Left lung (tissue), 4 donors: ENCODE measurements at regions not wholly inside any gene's neighbourhood (a gene's known extent, or its start where the extent isn't known, plus 50 kb on each side); places are given as distances from the start of the nearest gene placed in this dataset.

ENCODE experiments used
- ATAC-seq: fragments of 200-7000 bp; cut with Tn5 transposase; one replicate; pipeline ENCODE4 v1.9.1; 2020; ENCODE audit warnings: moderate library complexity
- DNase-seq, 4 donors: peaks; one replicate each; pipeline ENCODE4 v3.0.0-alpha.2; 2013 to 2020
- H3K27ac ChIP-seq, 2 donors: fragments of 200-600 bp; sonication (generic) in 1 of 2; one replicate each; pipeline versions ENCODE4 v1.5.0 to v1.8.0; 2020 to 2021
- H3K27me3 ChIP-seq, 2 donors: fragments of 200-600 bp; sonication (generic) in 1 of 2; one replicate each; pipeline versions ENCODE4 v1.5.0 to v1.8.0; 2020 to 2021
- H3K36me3 ChIP-seq, 2 donors: fragments of 200-600 bp; sonication (generic) in 1 of 2; one replicate each; pipeline versions ENCODE4 v1.5.0 to v1.8.0; 2020 to 2021
- H3K4me1 ChIP-seq, 2 donors: fragments of 200-600 bp; one replicate each; pipeline ENCODE4 v1.8.0; 2021
- H3K4me3 ChIP-seq, 2 donors: fragments of 200-600 bp; sonication (generic) in 1 of 2; one replicate each; pipeline versions ENCODE4 v1.5.0 to v1.8.0; 2020 to 2021; ENCODE audit warnings: mild to moderate bottlenecking in 1 of 2
- H3K9me3 ChIP-seq, 2 donors: fragments of 200-600 bp; sonication (generic) in 1 of 2; one replicate each; pipeline versions ENCODE4 v1.5.0 to v1.8.0; 2020 to 2021
- intact Hi-C, 2 donors: fragments of 100-400 bp; cut with DNase I; formaldehyde crosslinking; loops; one replicate each; pipeline versions ENCODE4 v1.11.2 to v1.14.2; 2022
- TF ChIP-seq, protein P1 (sequence below), 2 donors: fragments of 200-600 bp; sonication (generic) in 1 of 2; IDR thresholded peaks; one replicate each; pipeline versions ENCODE4 v1.5.0 to v1.8.0; 2021; ENCODE audit warnings: antibody characterized with exemption in 2 of 2
- donor health status: DM: no; HTN: yes; CAD: no.
- donor health status: DM: no; HTN: no; CAD: no.

DNA sequence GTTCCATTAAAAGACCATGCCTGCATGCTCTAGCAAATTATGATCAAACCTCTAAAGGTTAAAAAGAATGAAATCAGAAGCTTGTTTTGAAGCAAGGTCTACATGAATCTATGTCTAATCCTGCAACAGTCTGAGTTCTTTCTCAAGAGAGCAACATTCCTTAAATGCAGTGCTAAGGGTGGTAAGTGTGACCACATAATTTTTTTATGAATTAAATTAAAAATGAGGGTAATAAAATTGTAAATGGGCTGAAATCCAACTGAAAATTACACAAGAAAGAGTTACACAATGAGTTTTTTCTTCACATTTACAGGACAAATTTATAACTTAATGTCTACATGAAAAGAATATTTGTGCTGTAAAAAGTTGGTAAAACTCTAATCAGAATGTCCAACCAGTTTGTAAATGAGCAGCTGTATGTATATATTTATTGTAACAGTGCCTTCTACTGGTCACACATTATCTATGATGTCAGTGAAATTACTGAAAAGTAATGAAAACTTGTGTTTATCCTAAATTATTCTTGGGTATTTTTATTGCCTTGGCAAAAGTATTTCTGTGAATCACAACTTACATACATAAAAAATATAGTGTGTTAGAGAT, 336.3 kb upstream of the PITX2 start:
- TF ChIP-seq, protein P1, sequence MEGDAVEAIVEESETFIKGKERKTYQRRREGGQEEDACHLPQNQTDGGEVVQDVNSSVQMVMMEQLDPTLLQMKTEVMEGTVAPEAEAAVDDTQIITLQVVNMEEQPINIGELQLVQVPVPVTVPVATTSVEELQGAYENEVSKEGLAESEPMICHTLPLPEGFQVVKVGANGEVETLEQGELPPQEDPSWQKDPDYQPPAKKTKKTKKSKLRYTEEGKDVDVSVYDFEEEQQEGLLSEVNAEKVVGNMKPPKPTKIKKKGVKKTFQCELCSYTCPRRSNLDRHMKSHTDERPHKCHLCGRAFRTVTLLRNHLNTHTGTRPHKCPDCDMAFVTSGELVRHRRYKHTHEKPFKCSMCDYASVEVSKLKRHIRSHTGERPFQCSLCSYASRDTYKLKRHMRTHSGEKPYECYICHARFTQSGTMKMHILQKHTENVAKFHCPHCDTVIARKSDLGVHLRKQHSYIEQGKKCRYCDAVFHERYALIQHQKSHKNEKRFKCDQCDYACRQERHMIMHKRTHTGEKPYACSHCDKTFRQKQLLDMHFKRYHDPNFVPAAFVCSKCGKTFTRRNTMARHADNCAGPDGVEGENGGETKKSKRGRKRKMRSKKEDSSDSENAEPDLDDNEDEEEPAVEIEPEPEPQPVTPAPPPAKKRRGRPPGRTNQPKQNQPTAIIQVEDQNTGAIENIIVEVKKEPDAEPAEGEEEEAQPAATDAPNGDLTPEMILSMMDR (IDR thresholded peaks at IDR 0.05), result peak in 1 of 2 donors; percentile 28
- Histone ChIP-seq H3K4me1 (no peaks in the 10 kb centered on the region), H3K27me3 (peaks cover 2 to 6% of the 10 kb centered on the region in 2 donors), H3K9me3 (no peaks in the 10 kb centered on the region), H3K36me3 (no peaks in the 10 kb centered on the region), H3K4me3 (no peak overlapping the region), H3K27ac (no peak overlapping the region)
- DNase-seq (peak in 1 of 4 donors; percentile 7), ATAC-seq (no peak)
- intact Hi-C loops, result no loop called here

DNA sequence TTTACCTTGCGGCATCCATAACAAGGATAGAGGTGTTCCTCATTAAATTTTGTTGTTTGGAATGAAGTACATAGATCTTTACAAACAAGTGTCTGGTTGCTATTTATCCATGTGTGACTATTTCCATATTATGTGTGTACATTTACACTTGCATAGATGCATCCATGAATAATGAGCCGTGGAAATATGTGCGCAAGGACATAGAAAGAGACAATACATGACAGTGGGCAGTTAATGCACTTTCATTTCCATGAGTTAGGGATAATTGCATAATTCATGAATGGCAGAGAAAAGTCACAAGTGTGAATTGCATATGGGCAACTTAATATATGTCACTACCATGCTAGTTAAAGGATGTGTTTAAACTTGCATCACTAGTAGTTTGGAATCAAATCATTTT, 338.2 kb upstream of the PITX2 start:
- intact Hi-C loops, result no loop called here
- no peak for ATAC-seq
- TF ChIP-seq, protein P1 (IDR thresholded peaks at IDR 0.05), result no peak
- H3K9me3 ChIP-seq, result no peaks in the 10 kb centered on the region
- no peaks in the 10 kb centered on the region for H3K36me3 ChIP-seq
- H3K4me3 ChIP-seq, result no peak overlapping the region
- no peak for DNase-seq
- no peaks in the 10 kb centered on the region for H3K4me1 ChIP-seq
- H3K27ac ChIP-seq, result no peak overlapping the region
- peaks cover 4 to 8% of the 10 kb centered on the region in 2 donors for H3K27me3 ChIP-seq

DNA sequence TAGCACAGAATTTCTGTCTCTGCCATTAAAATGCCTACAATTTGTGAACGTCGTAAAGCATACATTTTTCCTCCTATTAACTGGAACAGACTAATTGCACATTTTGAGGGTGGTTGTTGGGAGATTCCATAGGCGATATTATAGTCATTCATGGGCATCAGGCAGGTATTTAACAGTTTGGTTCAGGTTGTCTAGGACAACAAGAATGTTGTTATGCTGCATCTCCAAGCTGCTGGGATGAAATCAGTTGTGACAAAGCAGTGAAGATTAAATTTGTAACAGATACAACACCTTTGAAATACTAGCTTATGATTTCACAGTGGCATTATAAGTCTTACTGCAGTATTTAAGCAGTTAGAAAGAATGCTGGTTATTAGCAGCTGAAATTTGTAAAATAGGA, 339.7 kb upstream of the PITX2 start:
- ATAC-seq (no peak), DNase-seq (no peak)
- TF ChIP-seq, protein P1 (IDR thresholded peaks at IDR 0.05), result no peak
- H3K4me1 ChIP-seq, result no peaks in the 10 kb centered on the region
- no peaks in the 10 kb centered on the region for H3K36me3 ChIP-seq
- intact Hi-C loops, result no loop called here
- no peak overlapping the region for H3K27ac ChIP-seq
- peaks cover 4 to 8% of the 10 kb centered on the region in 2 donors for H3K27me3 ChIP-seq
- no peak overlapping the region for H3K4me3 ChIP-seq
- H3K9me3 ChIP-seq, result no peaks in the 10 kb centered on the region

DNA sequence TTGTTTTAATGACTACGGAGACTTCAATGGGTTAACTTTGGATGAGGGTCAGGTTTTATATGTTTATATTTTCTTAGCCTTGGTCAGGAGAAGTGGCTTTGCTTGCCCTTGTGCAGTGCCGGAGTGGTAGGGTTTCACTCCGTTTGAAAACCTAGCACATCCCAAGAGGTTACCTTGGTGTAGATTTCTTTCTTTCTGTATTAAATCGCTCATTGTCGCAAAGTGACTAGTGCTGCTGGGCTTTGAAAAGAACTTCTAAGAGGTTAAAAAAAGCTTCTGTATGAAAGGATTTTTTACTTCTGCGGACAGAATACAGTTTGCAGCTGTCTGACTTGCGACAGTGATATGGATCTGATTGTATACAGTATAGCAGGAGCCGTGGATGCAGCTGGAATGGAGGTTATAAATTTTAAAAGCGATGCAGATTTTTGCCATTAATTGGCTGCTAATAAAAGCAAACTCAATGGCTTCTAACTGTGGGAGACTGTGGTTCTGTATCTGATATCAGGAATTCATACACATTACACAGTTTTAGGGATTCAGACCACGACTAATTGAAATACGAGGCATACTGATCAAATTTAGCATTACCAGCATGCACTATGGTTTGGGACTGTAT, 340.9 kb upstream of the PITX2 start:
- intact Hi-C loops, result no loop called here
- TF ChIP-seq, protein P1 (IDR thresholded peaks at IDR 0.05), result no peak
- ATAC-seq (no peak), DNase-seq (no peak)
- Histone ChIP-seq H3K4me3 (no peak overlapping the region), H3K9me3 (no peaks in the 10 kb centered on the region), H3K36me3 (no peaks in the 10 kb centered on the region), H3K4me1 (no peaks in the 10 kb centered on the region), H3K27me3 (peaks cover 4 to 8% of the 10 kb centered on the region in 2 donors), H3K27ac (no peak overlapping the region)

DNA sequence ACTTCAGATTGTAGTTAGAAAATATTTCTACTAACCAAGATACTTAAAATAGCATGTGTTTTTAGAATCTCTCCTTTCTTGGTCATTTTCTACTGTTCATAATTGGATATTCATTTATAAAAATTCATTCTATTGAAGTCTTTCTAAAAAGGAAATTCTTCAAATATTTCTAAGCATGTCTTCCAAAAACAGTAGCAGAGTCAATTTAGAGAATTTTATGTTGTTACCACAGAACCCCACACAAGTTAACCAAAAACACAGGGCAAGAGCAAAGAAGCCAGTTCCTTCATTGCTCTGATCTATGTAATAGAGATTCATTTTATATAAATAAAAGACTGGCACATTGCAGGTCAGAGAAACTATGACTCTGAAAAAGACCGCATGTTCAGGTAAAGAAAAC, 345.1 kb upstream of the PITX2 start:
- Histone ChIP-seq H3K36me3 (no peaks in the 10 kb centered on the region), H3K9me3 (no peaks in the 10 kb centered on the region), H3K4me3 (no peak overlapping the region), H3K27me3 (peaks cover 4 to 8% of the 10 kb centered on the region in 2 donors), H3K4me1 (no peaks in the 10 kb centered on the region), H3K27ac (no peak overlapping the region)
- DNase-seq (no peak), ATAC-seq (no peak)
- TF ChIP-seq, protein P1 (IDR thresholded peaks at IDR 0.05), result no peak
- intact Hi-C loops, result no loop called here
